H1 (cell line): ENCODE measurements at regions not wholly inside any gene's neighbourhood (a gene's known extent, or its start where the extent isn't known, plus 50 kb on each side); places are given as distances from the start of the nearest gene placed in this dataset.

Source experiments
- CTCF ChIA-PET: fragments of 300-600 bp; sonication (Branson Sonifier 250); formaldehyde crosslinking; loops from one replicate; lab custom pipeline; 2021; ENCODE audit not compliant: partially characterized antibody; lab: Charles Lee
- POLR2A ChIA-PET: fragments of 300-600 bp; sonication (Branson Sonifier 250); formaldehyde crosslinking; loops from one replicate; lab custom pipeline; 2021; ENCODE audit warnings: inconsistent platforms; ENCODE audit not compliant: partially characterized antibody; lab: Charles Lee
- DNase-seq, 2 experiments: peaks; one replicate each; pipeline versions ENCODE4 v3.0.0 to v3.0.0-alpha.2; 2010 to 2022; ENCODE audit warnings: low spot score in 2 of 2, low read depth in 1 of 2, mixed read lengths in 1 of 2
- FAIRE-seq: peaks from 2 replicates; lab custom pipeline; 2011; peaks lifted over from hg19 to GRCh38; lab: Jason Lieb, UNC
- H2AFZ ChIP-seq: 2 replicates; pipeline ENCODE4 v1.8.1; 2012; ENCODE audit warnings: low read length, inconsistent platforms
- H2AK5ac ChIP-seq: 2 replicates; pipeline ENCODE4 v1.6.1; 2013; ENCODE audit warnings: low read depth, low read length
- H2BK120ac ChIP-seq: replicated peaks from 2 replicates; pipeline ENCODE3; 2013; ENCODE audit warnings: low read depth, low read length, inconsistent platforms
- H2BK12ac ChIP-seq: 2 replicates; pipeline ENCODE4 v1.6.1; 2013; ENCODE audit warnings: low read depth, low read length
- H2BK15ac ChIP-seq: 2 replicates; pipeline ENCODE4 v1.6.1; 2013; ENCODE audit warnings: low read length
- H2BK20ac ChIP-seq: 2 replicates; pipeline ENCODE4 v1.6.1; 2013; ENCODE audit warnings: low read length
- H2BK5ac ChIP-seq: 2 replicates; pipeline ENCODE4 v1.6.1; 2013; ENCODE audit warnings: low read depth, low read length
- H3K14ac ChIP-seq: 2 replicates; pipeline ENCODE4 v1.6.1; 2013; ENCODE audit warnings: inconsistent platforms; ENCODE audit not compliant: insufficient read length
- H3K18ac ChIP-seq: 2 replicates; pipeline ENCODE4 v1.6.1; 2013; ENCODE audit warnings: low read length; ENCODE audit errors: extremely low read depth
- H3K23ac ChIP-seq: 2 replicates; pipeline ENCODE4 v1.6.1; 2013; ENCODE audit warnings: inconsistent platforms; ENCODE audit not compliant: insufficient read length
- H3K23me2 ChIP-seq: 2 replicates; pipeline ENCODE4 v1.6.1; 2013; ENCODE audit warnings: low read depth, low read length
- H3K27ac ChIP-seq: 2 replicates; pipeline ENCODE4 v1.6.1; 2011; ENCODE audit warnings: low read depth, low read length, inconsistent platforms
- H3K27me3 ChIP-seq, 4 experiments: replicated peaks in 1 of 4; 1 replicate in 1 of 4; 2 replicates in 3 of 4; pipeline versions ENCODE4 v1.6.1 to v1.8.1; 2011 to 2013; ENCODE audit warnings: low read length in 3 of 4, mild to moderate bottlenecking in 3 of 4, inconsistent platforms in 2 of 4, mixed read lengths in 2 of 4, moderate library complexity in 1 of 4; ENCODE audit not compliant: control insufficient read depth in 3 of 4, insufficient read depth in 3 of 4; ENCODE audit errors: extremely low read depth in 1 of 4
- H3K36me3 ChIP-seq, 4 experiments: 2 replicates each; pipeline versions ENCODE4 v1.6.1 to v1.8.1; 2011 to 2013; ENCODE audit warnings: mild to moderate bottlenecking in 4 of 4, low read length in 3 of 4, moderate library complexity in 2 of 4, control low read depth in 1 of 4, inconsistent platforms in 1 of 4; ENCODE audit not compliant: insufficient read depth in 4 of 4, control insufficient read depth in 2 of 4
- H3K4ac ChIP-seq: replicated peaks from 2 replicates; pipeline ENCODE3; 2013; ENCODE audit warnings: low read length, low read depth, mixed read lengths, inconsistent platforms; ENCODE audit not compliant: insufficient read length
- H3K4me1 ChIP-seq, 4 experiments: replicated peaks in 1 of 4; 1 replicate in 1 of 4; 2 replicates in 3 of 4; pipeline versions ENCODE4 v1.6.1 to v1.8.1; 2011 to 2013; ENCODE audit warnings: low read length in 3 of 4, inconsistent platforms in 2 of 4, mixed read lengths in 1 of 4; ENCODE audit not compliant: insufficient read depth in 4 of 4, control insufficient read depth in 3 of 4
- H3K4me2 ChIP-seq, 2 experiments: 2 replicates each; pipeline versions ENCODE4 v1.6.1 to v1.8.1; 2011 to 2013; ENCODE audit warnings: low read depth in 2 of 2, low read length in 2 of 2, control low read depth in 1 of 2, inconsistent platforms in 1 of 2, mild to moderate bottlenecking in 1 of 2; ENCODE audit not compliant: insufficient read depth in 1 of 2
- H3K4me3 ChIP-seq, 4 experiments: fragments of 200-600, 300-600 bp in 1 of 4; sonication (generic), shearing (Covaris generic), sonication (Bioruptor Twin) in 1 of 4; 2 replicates each; pipeline versions ENCODE4 v1.5.1 to v1.8.1; 2011 to 2016; ENCODE audit warnings: low read length in 4 of 4, low read depth in 3 of 4, control low read depth in 2 of 4, inconsistent platforms in 2 of 4, mild to moderate bottlenecking in 2 of 4, mixed read lengths in 1 of 4, moderate library complexity in 1 of 4; ENCODE audit not compliant: insufficient read depth in 2 of 4; ENCODE audit errors: extremely low read depth in 1 of 4
- H3K56ac ChIP-seq: replicated peaks from 2 replicates; pipeline ENCODE3; 2013; ENCODE audit warnings: low read depth, mild to moderate bottlenecking, mixed read lengths, low read length, inconsistent platforms; ENCODE audit not compliant: insufficient read length
- H3K79me1 ChIP-seq: 2 replicates; pipeline ENCODE4 v1.6.1; 2013; ENCODE audit warnings: low read depth, low read length, control low read depth
- H3K79me2 ChIP-seq, 2 experiments: 2 replicates each; pipeline versions ENCODE4 v1.6.1 to v1.8.1; 2012 to 2013; ENCODE audit warnings: low read length in 2 of 2, mild to moderate bottlenecking in 2 of 2, inconsistent platforms in 1 of 2; ENCODE audit not compliant: insufficient read depth in 2 of 2, control insufficient read depth in 1 of 2
- H3K9ac ChIP-seq, 4 experiments: replicated peaks in 1 of 4; 1 replicate in 1 of 4; 2 replicates in 3 of 4; pipeline versions ENCODE4 v1.6.1 to v1.8.1; 2011 to 2013; ENCODE audit warnings: low read depth in 3 of 4, low read length in 3 of 4, control low read depth in 2 of 4, mild to moderate bottlenecking in 2 of 4, moderate library complexity in 2 of 4, inconsistent platforms in 1 of 4; ENCODE audit errors: extremely low read depth in 1 of 4
- H3K9me3 ChIP-seq, 2 experiments: 2 replicates each; pipeline versions ENCODE4 v1.6.1 to v1.8.1; 2012 to 2013; ENCODE audit warnings: mild to moderate bottlenecking in 2 of 2, moderate library complexity in 2 of 2, control low read depth in 1 of 2, inconsistent platforms in 1 of 2, low read depth in 1 of 2, low read length in 1 of 2, mixed read lengths in 1 of 2; ENCODE audit not compliant: insufficient read depth in 2 of 2
- H4K20me1 ChIP-seq, 2 experiments: replicated peaks in 1 of 2; 2 replicates each; pipeline versions ENCODE3 to v1.8.1; 2011 to 2013; ENCODE audit warnings: inconsistent platforms in 2 of 2, low read length in 2 of 2, mild to moderate bottlenecking in 1 of 2; ENCODE audit not compliant: insufficient read depth in 2 of 2, control insufficient read depth in 1 of 2
- H4K5ac ChIP-seq: 2 replicates; pipeline ENCODE4 v1.6.1; 2013; ENCODE audit warnings: low read length, low read depth, mixed read lengths, inconsistent platforms; ENCODE audit not compliant: insufficient read length
- H4K8ac ChIP-seq: 2 replicates; pipeline ENCODE4 v1.8.0; 2013; ENCODE audit warnings: mild to moderate bottlenecking, moderate library complexity, low read length, inconsistent platforms; ENCODE audit not compliant: insufficient read depth; ENCODE audit errors: extremely low read depth
- H4K91ac ChIP-seq: replicated peaks from 2 replicates; pipeline ENCODE3; 2013; ENCODE audit warnings: low read length, mixed read lengths, inconsistent platforms; ENCODE audit not compliant: insufficient read length
- ASH2L ChIP-seq: fragments of 200-600, 300-600 bp; sonication (generic); IDR thresholded peaks from one replicate; pipeline ENCODE4 v1.7.1; 2017; ENCODE audit warnings: low read length
- CREB1 ChIP-seq: IDR thresholded peaks from 2 replicates; pipeline ENCODE4 v1.6.1; 2012; ENCODE audit warnings: inconsistent platforms
- RXRA ChIP-seq: IDR thresholded peaks from 2 replicates; pipeline ENCODE4 v1.6.1; 2011; ENCODE audit warnings: low read depth, mild to moderate bottlenecking, low read length, moderate library complexity; ENCODE audit not compliant: insufficient read depth
- SAP30 ChIP-seq: fragments of 300-600 bp; sonication (generic); IDR thresholded peaks from 2 replicates; pipeline ENCODE4 v1.7.1; 2012; ENCODE audit warnings: low read length, moderate library complexity, mild to moderate bottlenecking, inconsistent platforms; ENCODE audit not compliant: insufficient read depth, insufficient replicate concordance
- WGBS, 2 experiments: shearing (Covaris generic) in 1 of 2; methylation state at CpG; one replicate each; pipeline versions ENCODE4 v1.1.6 to v1.1.7; 2013 to 2015; ENCODE audit warnings: low lambda C conversion rate in 2 of 2, mixed read lengths in 2 of 2, inconsistent platforms in 1 of 2, low coverage in 1 of 2, missing lambda C conversion rate in 1 of 2; ENCODE audit not compliant: insufficient replicate concordance in 2 of 2, insufficient coverage in 1 of 2, insufficient read length in 1 of 2; ENCODE audit errors: extremely low coverage in 1 of 2, missing lambda C conversion rate in 1 of 2; 5-methylcytosine and 5-hydroxymethylcytosine counted together

DNA sequence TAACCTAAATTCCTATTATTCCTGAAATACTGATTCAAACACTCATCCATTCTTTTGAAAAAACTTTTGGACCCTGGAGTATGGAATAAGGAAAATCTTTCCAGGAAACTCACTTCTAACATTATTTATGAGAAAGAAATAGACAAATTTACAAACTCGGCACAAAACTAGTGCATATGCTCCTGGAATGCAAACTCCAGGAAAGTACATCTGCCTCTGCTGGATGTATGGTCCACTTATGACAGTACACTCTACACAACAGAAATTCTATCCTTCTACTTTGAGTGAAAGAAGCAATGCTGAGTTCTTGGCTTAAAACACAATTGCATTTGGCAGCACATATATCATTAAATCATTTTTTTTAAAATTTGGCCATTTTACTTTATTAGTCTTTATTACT is 700.5 kb upstream of the STXBP6 start:
- Histone ChIP-seq H3K18ac (no peak overlapping the region), H3K9ac (no peak overlapping the region), H4K8ac (no peak overlapping the region), H3K36me3 (no peaks in the 10 kb centered on the region), H3K4me1 (peaks cover 0 to 2% (median 0%) of the 10 kb centered on the region in 4 experiments; a peak in 1 of 7 replicates), H3K9me3 (0 out of 4 replicates have a peak, but pooled peaks cover 0 to 3% of the 10 kb centered on the region in 2 experiments), H4K5ac (no peak overlapping the region), H3K23ac (no peak overlapping the region), H3K56ac (no peak overlapping the region), H3K14ac (no peak overlapping the region), H3K23me2 (no peaks in the 10 kb centered on the region), H3K27me3 (peaks cover 0 to 1% (median 0%) of the 10 kb centered on the region in 4 experiments; a peak in 1 of 7 replicates), H4K20me1 (no peaks in the 10 kb centered on the region), H3K27ac (no peak overlapping the region), H3K4me3 (no peak overlapping the region), H3K4ac (no peak overlapping the region), H2BK12ac (no peak overlapping the region), H2AK5ac (no peak overlapping the region), H2BK20ac (no peak overlapping the region), H2BK120ac (no peak overlapping the region), H2BK5ac (no peak overlapping the region), H2BK15ac (no peak overlapping the region), H2AFZ (no peak overlapping the region), H3K79me2 (no peaks in the 10 kb centered on the region), H3K4me2 (no peak overlapping the region), H3K79me1 (no peaks in the 10 kb centered on the region), H4K91ac (no peak overlapping the region)
- DNase-seq (no peak), FAIRE-seq (no peak)
- CTCF ChIA-PET, result no interaction called here
- WGBS, 2 experiments, result 83% methylated on average over 1 of the region's 1 CpG; no CpG with 5 or more reads in 1 of the 2 experiments
- POLR2A ChIA-PET, result no interaction called here
- TF ChIP-seq ASH2L (no peak), RXRA (no peak), SAP30 (no peak), CREB1 (no peak)
